A549 (cell line): ENCODE measurements at regions not wholly inside any gene's neighbourhood (a gene's known extent, or its start where the extent isn't known, plus 50 kb on each side); places are given as distances from the start of the nearest gene placed in this dataset.

Experiments
- BHLHE40 ChIP-seq: IDR thresholded peaks from 2 replicates; pipeline ENCODE4 v1.6.1; 2012; ENCODE audit warnings: low read depth, low read length, inconsistent platforms
- CEBPB ChIP-seq, 2 experiments: fragments of >200 bp in 1 of 2; sonication (Bioruptor Twin) in 1 of 2; formaldehyde crosslinking in 1 of 2; IDR thresholded peaks; 2 replicates each; pipeline ENCODE4 v1.6.1; 2012 to 2016
- HOXB13 ChIP-seq: fragments of 250-450 bp; sonication (Bioruptor Pico); IDR thresholded peaks from 2 replicates; pipeline ENCODE4 v1.5.0; 2020; ENCODE audit warnings: low read depth, mild to moderate bottlenecking, moderate library complexity
- KDM5A ChIP-seq: fragments of 200-600 bp; sonication (generic); IDR thresholded peaks from 2 replicates; pipeline ENCODE4 v1.6.1; 2016; ENCODE audit warnings: antibody characterized with exemption, mild to moderate bottlenecking
- POLR2A ChIP-seq: IDR thresholded peaks from 2 replicates; pipeline ENCODE4 v1.6.1; 2012; ENCODE audit warnings: mild to moderate bottlenecking, low read length
- TP53 ChIP-seq: fragments of 250-450 bp; sonication (Bioruptor Pico); IDR thresholded peaks from 2 replicates; pipeline ENCODE4 v1.5.0; 2021; ENCODE audit warnings: mild to moderate bottlenecking, moderate library complexity
- TF ChIP-seq, protein P1 (sequence below): fragments of >200 bp; sonication (Bioruptor Twin); formaldehyde crosslinking; IDR thresholded peaks from 3 replicates; pipeline ENCODE4 v1.5.1; 2016

DNA sequence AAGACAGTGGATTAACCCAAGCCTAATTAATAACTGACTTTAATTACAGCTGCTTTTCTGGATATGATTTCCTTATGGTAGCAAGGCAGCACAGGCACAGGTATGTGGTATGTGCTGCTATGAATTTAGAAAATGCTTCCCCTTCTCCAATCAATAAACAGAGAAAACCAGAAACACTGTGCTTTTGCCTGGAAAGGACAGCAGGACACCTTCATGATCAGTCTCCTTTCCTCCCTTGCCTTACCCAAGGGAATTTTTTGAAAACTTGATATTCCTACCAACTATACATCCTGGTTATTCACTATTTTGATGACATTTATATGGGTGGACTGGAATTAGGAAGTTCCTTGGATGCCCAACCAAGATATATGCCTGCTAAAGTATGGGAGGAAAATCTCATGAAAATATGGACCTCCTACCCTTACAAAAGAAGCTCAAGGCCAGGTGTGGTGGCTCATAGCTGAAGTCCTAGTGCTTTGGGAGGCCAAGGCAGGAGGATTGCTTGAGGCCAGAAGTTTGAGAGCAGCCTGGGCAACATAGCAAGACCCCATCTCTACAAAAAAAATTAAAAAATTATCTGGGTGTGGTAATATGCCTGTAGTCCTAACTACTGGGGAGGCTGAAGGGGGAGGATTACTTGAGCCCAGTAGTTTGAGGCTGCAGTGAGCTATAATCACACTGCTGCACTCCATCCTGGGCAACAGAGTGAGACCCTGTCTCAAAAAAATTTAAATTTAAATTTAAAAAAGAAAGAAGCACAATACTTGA, 106.3 kb upstream of the WAC start:
- TF ChIP-seq HOXB13 (no peak), KDM5A (no peak), POLR2A (no peak), CEBPB (IDR thresholded peaks at IDR 0.05) (no peak), TP53 (CRISPR knock-in tag) (no peak), BHLHE40 (no peak)
- TF ChIP-seq, protein P1, sequence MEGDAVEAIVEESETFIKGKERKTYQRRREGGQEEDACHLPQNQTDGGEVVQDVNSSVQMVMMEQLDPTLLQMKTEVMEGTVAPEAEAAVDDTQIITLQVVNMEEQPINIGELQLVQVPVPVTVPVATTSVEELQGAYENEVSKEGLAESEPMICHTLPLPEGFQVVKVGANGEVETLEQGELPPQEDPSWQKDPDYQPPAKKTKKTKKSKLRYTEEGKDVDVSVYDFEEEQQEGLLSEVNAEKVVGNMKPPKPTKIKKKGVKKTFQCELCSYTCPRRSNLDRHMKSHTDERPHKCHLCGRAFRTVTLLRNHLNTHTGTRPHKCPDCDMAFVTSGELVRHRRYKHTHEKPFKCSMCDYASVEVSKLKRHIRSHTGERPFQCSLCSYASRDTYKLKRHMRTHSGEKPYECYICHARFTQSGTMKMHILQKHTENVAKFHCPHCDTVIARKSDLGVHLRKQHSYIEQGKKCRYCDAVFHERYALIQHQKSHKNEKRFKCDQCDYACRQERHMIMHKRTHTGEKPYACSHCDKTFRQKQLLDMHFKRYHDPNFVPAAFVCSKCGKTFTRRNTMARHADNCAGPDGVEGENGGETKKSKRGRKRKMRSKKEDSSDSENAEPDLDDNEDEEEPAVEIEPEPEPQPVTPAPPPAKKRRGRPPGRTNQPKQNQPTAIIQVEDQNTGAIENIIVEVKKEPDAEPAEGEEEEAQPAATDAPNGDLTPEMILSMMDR: no peak
